Epithelial cell of esophagus (primary cell): ENCODE measurements at regions not wholly inside any gene's neighbourhood (a gene's known extent, or its start where the extent isn't known, plus 50 kb on each side); places are given as distances from the start of the nearest gene placed in this dataset.

Experiments
- DNase-seq: peaks from one replicate; pipeline ENCODE4 v3.0.0; 2010; ENCODE audit warnings: low read depth
- H3K4me3 ChIP-seq: 2 replicates; pipeline ENCODE4 v1.5.1; 2011; ENCODE audit warnings: mild to moderate bottlenecking, low read length, control low read depth
- CTCF ChIP-seq: IDR thresholded peaks from 2 replicates; pipeline ENCODE4 v1.5.1; 2011; ENCODE audit warnings: low read depth, mild to moderate bottlenecking, low read length, control low read depth, inconsistent platforms; ENCODE audit not compliant: insufficient read depth; ENCODE audit errors: missing control alignments

GRCh38 chr3:88596451-88596850 lies 446.7 kb downstream of the C3orf38 start:
- H3K4me3 ChIP-seq = no peak overlapping the region
- no peak for TF ChIP-seq CTCF
- no peak for DNase-seq

- no peak overlapping the region for H3K4me3 ChIP-seq
- TF ChIP-seq CTCF = no peak
- no peak for DNase-seq
Measured at GRCh38 chr3:88610820-88611219, 461.1 kb downstream of the C3orf38 start.

GRCh38 chr3:88611826-88612326 lies 462.1 kb downstream of the C3orf38 start:
- DNase-seq = no peak
- no peak overlapping the region for H3K4me3 ChIP-seq
- no peak for TF ChIP-seq CTCF

- H3K4me3 ChIP-seq = no peak overlapping the region
- DNase-seq = no peak
- no peak for TF ChIP-seq CTCF
Measured at GRCh38 chr3:88616413-88616812, 466.7 kb downstream of the C3orf38 start.

GRCh38 chr3:88617283-88617682 lies 467.5 kb downstream of the C3orf38 start:
- TF ChIP-seq CTCF = no peak
- H3K4me3 ChIP-seq = no peak overlapping the region
- DNase-seq = no peak

- DNase-seq = no peak
- no peak overlapping the region for H3K4me3 ChIP-seq
- no peak for TF ChIP-seq CTCF
Measured at GRCh38 chr3:88618021-88618645, 468.4 kb downstream of the C3orf38 start.

GRCh38 chr3:88621586-88621985 lies 471.8 kb downstream of the C3orf38 start:
- no peak for DNase-seq
- TF ChIP-seq CTCF = no peak

More at GRCh38 chr3:88621586-88621985, 471.8 kb downstream of the C3orf38 start:
- no peak overlapping the region for H3K4me3 ChIP-seq
